ENCODE measurements at regions not wholly inside any gene's neighbourhood (a gene's known extent, or its start where the extent isn't known, plus 50 kb on each side); places are given as distances from the start of the nearest gene placed in this dataset.

GRCh38 chr1:185427776-185428175, 110.7 kb upstream of the IVNS1ABP start:
- no peak for DNase-seq

DNA sequence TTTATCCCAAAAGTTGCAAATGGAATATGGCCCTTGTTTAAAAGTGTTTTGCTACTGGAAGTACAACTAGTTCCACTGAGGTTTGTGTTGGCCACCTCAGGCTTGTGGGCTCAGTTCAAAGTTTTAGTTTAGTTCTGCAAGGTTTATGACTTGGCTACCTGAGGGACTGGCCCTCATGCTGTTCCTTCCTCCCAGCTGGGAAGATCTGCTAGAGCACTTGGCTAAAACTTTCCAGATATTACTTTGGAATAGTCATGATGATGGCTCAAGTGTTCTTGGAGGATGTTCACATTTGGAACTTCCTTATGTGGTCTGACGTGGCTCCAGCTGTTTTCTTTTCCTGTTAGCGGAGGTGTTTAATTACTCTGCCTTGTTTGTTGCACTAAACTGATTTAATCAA, 110.2 kb upstream of the IVNS1ABP start:
- DNase-seq, result no peak

GRCh38 chr1:185426848-185427247, 109.8 kb upstream of the IVNS1ABP start:
- no peak for DNase-seq

- no peak for DNase-seq
These were observed 108.1 kb upstream of the IVNS1ABP start for GRCh38 chr1:185425163-185425562.

GRCh38 chr1:185421485-185422107, 104.6 kb upstream of the IVNS1ABP start:
- no peak for DNase-seq

DNA sequence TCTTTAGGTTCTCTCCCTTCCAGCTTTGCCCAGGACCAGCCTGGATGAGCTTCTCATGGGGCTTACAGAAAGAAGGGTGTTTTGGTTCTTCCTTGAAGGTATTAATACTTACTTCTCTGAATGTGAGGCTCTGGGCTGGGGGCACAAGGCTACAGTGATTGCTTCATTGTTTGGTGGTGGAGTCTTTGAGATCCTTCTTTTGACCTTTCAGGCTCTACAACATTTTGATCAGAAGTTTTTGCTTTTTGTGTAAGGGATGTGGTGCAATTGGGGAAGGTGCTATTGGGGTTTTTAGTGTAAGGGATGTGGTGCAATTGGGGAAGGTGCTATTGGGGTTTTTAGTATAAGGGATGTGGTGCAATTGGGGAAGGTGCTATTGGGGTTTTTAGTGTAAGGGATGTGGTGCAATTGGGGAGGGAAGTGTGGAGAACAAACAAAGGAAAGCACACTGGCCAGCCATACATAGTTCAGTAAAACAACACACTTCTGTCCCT, 103.6 kb upstream of the IVNS1ABP start:
- no peak for DNase-seq

DNA sequence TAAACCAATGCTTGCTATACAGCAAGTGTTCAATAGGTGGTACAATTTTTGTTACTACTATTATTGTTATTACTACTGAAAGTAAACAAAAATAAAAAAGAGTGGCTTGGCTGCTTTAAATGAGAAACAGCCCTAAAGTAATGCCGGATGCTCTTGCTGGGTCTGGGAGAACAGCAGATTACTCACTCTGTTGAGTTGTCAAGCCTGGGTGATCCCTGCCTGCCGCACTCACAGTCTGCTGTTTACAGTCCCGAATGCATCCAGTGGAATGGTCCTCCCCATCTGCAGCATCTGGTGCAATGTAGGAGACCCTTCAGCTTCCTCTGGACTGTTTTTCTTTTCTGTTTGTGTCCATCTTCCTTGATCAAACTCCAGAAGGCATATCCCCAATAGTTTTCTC, 102.7 kb upstream of the IVNS1ABP start:
- DNase-seq, result no peak

DNA sequence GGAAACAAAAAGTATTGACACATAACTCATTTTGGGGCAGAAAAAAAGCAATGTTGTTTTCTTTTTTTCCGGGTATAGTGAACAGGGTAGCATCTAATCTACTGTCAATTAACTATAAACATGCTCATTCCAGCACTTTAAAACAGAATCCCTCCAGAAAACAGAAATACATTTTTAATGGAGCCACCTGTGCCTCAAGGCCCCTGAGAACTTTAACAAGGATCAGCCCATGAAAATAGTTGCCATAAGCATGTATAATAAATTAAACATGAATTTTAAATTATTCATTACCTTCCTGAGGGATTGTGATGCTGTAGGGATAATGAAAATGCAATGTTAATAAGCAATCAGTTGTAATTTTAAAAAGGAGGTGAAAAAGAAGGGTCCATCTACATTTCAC, 101.4 kb upstream of the IVNS1ABP start:
- no peak for DNase-seq

DNA sequence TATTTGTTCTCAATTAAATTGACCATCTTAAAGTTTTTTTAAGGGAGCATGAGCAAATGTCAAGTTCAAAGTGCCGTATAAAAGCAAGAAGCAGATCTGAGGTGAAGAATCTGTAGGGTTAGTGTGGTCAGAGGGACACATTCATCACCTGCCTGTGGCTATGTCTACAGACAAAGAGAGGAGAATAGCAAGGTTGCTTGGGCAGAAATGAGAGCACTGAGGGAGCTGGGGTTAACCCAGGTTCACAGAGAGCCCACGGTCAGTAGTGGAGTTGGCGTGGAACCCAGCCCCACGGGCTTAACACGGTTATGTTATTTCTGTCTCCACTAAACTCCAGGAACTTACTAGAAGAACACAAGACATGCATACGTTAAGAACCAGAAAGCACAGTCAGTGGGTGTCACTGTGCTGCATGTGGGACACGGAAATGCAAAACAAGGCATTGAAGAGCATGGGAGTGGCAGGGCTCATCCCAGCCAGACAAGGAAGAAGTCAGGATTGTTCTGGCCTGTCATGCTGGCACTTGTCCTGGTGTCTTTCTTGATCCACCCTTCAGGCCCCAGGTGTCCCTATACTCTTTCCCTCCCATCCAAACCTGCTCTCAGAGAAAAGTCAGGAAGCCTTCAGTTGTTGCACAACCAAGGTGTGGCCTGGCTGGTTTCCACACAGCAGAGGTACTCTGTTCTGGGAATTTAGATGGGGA, 95.5 kb upstream of the IVNS1ABP start:
- no peak for DNase-seq

DNA sequence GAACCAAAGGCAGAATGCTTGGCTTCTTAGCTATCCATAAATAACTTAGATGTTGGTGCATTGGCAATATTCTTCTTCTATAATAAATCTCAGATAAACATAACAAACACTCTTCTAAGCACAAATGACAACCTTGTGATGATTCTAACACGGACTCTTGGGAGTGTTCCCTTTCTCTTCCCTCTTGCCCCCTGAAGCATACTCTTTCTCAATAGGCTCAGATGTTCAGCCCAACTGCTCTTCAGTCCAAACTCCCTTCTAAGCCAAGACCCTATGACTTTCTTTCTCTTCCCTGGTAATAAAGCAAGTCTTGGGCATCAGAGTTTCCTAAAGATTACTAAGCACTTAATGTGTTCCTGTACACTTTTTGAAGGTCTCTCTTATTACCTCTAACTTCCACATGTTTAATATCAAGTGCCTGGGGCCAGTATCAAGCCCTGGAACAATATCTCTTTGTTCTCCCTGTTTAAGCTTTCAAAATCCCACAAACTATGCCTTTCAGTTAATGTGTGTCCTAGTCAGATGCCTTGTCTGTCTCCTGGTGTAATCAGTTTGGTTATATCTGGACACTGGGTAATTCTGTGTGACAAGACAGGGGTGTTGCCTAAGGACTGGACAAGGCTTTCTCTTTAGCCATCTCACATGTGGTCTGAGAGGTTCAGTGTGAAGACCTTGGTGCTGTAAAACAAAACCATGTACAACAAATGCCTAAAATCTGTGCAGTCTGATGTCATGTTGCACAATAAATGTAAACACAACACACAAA, 92.9 kb upstream of the IVNS1ABP start:
- no peak for DNase-seq

GRCh38 chr1:185409345-185409744, 92.3 kb upstream of the IVNS1ABP start:
- no peak for DNase-seq

DNA sequence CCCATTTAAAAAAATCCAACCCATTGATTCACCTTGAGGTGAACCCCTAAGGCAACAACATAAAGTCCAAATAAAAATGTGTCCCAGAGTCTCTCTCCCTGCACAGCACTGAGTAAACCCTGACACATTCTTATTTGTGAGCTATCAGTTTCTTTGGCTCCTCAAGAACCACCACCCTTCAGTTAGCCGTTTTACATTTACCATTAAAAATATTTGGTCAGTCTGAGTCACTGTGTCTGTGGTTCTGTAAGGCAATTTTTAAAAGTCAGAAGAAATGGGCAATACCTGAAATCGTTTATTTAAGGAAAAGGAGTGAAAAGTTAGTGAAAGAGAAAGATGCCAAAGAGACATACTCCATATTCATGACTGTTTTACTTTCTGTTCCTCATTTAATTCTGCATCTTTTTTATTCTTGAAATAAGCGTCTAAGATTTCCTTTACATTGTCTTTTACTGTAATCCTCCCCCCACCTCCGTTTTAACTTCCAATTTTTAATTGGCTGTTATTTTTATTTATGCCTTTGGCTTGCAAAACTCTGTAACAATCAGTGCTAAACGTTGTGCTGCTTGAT, 91.7 kb upstream of the IVNS1ABP start:
- no peak for DNase-seq

DNA sequence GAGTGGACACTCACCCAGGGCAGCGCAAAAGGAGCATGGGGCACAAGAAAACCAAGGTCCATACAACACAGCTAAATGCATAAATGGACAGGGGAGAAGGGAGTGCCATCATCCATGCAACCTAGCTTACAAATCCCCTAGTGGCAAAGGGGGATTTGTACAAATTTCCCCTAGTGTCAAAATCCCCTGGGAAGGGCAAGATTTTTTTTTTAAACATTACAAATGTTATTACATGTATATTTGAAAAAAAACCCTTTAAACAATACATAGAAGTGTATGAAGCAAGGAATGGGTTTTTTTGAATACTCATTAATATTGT, 89.6 kb upstream of the IVNS1ABP start:
- DNase-seq, result no peak

- DNase-seq, result peak; percentile 62
These were observed 89.1 kb upstream of the IVNS1ABP start for GRCh38 chr1:185406006-185406690.

GRCh38 chr1:185404907-185405568, 88.0 kb upstream of the IVNS1ABP start:
- DNase-seq, result no peak

- no peak for DNase-seq
These were observed 87.2 kb upstream of the IVNS1ABP start for GRCh38 chr1:185404291-185404690.

DNA sequence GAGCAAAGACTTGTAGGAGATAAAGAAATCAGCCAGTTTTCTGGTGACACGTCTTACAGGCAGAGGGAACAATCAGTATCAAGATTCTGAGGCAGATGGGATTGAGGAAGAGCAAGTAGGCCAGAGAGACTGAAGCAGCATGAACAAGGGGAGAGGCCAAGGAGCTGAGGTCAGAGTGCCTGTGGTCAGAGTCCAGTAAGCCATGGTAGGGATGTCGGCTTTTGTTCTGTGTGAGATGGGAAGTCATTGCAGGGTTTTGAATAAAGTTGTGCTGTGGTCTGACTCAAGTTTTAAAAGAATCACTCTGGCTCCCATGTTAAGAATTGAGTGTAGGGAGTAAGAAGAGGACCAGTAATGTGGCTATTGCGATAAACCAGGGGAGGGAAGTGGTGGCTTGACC, 85.9 kb upstream of the IVNS1ABP start:
- peak; percentile 70 for DNase-seq

GRCh38 chr1:185401019-185401418, 84.0 kb upstream of the IVNS1ABP start:
- peak; percentile 99 for DNase-seq

DNA sequence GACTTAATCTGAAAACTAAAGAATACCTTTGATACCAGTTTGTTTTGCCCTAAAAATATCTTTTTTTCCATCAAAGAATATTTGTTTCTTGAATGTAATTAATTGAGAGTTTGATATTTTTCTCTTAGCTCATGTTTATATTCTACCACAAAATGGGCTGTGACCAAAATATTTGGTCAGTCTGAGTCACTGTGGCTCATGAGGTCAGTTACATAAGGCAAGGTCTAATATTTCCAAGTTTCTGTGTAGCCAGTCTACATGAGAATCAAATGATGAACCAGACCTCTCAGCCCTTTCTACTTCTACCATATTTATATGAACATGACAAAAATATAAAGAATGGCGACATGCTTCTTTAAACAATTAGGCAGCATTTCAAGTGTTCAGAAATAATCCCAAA, 83.0 kb upstream of the IVNS1ABP start:
- DNase-seq, result no peak

GRCh38 chr1:185398599-185398998, 81.6 kb upstream of the IVNS1ABP start:
- no peak for DNase-seq

- DNase-seq, result no peak
These were observed 81.0 kb upstream of the IVNS1ABP start for GRCh38 chr1:185398022-185398421.

GRCh38 chr1:185397183-185397582, 80.1 kb upstream of the IVNS1ABP start:
- no peak for DNase-seq

DNA sequence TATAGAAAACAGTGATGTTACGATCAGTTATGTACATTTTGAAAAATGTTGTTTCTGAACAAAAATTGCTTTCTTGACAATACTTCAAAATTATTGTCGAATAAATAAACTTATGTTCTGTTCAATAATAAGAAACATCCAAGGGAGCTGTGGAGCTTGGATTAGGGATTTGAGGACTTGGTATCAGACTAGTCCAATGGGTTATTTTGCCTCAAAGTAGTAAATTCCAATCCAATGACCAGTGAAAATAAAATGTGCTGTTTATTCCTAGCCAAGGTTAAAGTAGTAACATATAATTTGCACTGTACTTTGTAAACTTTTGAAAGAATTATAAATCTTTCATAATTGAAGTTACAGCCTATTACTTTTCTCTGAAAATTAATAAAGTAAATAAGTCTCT, 79.1 kb upstream of the IVNS1ABP start:
- no peak for DNase-seq

Data from islet precursor cell (in vitro differentiated cells).